GM18505 (cell line): ENCODE measurements at regions not wholly inside any gene's neighbourhood (a gene's known extent, or its start where the extent isn't known, plus 50 kb on each side); places are given as distances from the start of the nearest gene placed in this dataset.
"Not testable (repeated sequence)": the region's sequence is repeated elsewhere in the genome, so short reads cannot be mapped to it uniquely, and the experiment has no call there.

Source experiments
- ATAC-seq: cut with Tn5 transposase; IDR thresholded peaks from one replicate; pipeline ENCODE4 v1.9.1; 2021; ENCODE audit not compliant: unreplicated experiment
- POLR2A ChIP-seq: IDR thresholded peaks from 4 replicates; pipeline ENCODE4 v1.6.1; 2011; ENCODE audit warnings: borderline replicate concordance; ENCODE audit not compliant: insufficient read depth, insufficient read length; ENCODE audit errors: extremely low read depth

- TF ChIP-seq POLR2A, result no peak
Measured at GRCh38 chr5:106094839-106095238, 1575.9 kb downstream of the EFNA5 start.

GRCh38 chr5:106094204-106094607 lies 1576.5 kb downstream of the EFNA5 start:
- no peak for ATAC-seq
- TF ChIP-seq POLR2A, result no peak

More at GRCh38 chr5:106094839-106095238, 1575.9 kb downstream of the EFNA5 start:
- ATAC-seq, result no peak

- no peak for TF ChIP-seq POLR2A
- ATAC-seq, result no peak
Measured at GRCh38 chr5:106093134-106093533, 1577.6 kb downstream of the EFNA5 start.

GRCh38 chr5:106092455-106092854 lies 1578.3 kb downstream of the EFNA5 start:
- no peak for TF ChIP-seq POLR2A
- no peak for ATAC-seq

DNA sequence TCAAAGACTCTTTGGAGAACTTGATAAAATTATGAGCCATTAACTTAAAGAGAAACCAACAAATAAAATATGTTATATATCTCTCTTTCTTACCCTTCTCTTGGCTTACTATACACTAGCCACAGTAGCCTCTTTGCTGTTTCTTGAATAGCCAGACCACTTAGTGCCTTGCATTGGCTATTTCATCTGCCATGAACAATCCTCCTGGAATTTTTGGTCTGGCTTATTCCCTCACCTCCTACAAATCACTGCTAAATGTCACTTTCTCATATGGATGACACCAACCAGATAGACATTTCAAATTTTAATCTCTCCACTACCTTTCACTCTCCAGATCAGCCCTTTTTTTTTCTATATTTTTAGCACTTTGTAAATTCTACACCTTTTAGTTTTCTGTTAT lies 1581.7 kb downstream of the EFNA5 start:
- TF ChIP-seq POLR2A, result no peak
- no peak for ATAC-seq

GRCh38 chr5:106088462-106088861 lies 1582.3 kb downstream of the EFNA5 start:
- TF ChIP-seq POLR2A, result no peak
- no peak for ATAC-seq

GRCh38 chr5:106086352-106086751 lies 1584.4 kb downstream of the EFNA5 start:
- no peak for ATAC-seq
- TF ChIP-seq POLR2A, result no peak

GRCh38 chr5:106085556-106085955 lies 1585.2 kb downstream of the EFNA5 start:
- TF ChIP-seq POLR2A, result no peak
- ATAC-seq, result no peak

GRCh38 chr5:106085136-106085535 lies 1585.6 kb downstream of the EFNA5 start:
- ATAC-seq, result no peak
- no peak for TF ChIP-seq POLR2A

- no peak for TF ChIP-seq POLR2A
- no peak for ATAC-seq
Measured at GRCh38 chr5:106080535-106080934, 1590.2 kb downstream of the EFNA5 start.

GRCh38 chr5:106076655-106077054 lies 1594.1 kb downstream of the EFNA5 start:
- no peak for ATAC-seq
- no peak for TF ChIP-seq POLR2A

DNA sequence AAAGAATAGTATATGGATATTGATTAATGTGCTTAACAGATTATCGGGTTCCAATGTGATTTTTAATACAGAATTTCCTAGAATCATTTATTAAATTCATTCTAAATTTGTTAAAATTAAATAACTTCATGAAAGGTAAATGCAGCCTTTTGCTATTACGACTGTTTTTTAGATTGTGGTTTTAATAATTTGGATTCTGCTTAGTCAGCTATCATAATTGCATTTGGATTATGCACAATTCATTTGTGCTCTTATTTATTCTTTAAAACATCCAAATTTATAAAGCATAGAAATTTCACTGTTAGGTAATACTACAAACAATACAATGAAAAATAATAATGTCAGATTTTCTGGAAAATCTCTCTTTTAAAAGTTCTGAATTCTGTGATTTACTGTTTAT lies 1598.5 kb downstream of the EFNA5 start:
- ATAC-seq, result no peak
- no peak for TF ChIP-seq POLR2A

GRCh38 chr5:106047341-106047740 lies 1623.4 kb downstream of the EFNA5 start:
- TF ChIP-seq POLR2A, result no peak
- ATAC-seq, result no peak

- not testable (repeated sequence) for ATAC-seq
Measured at GRCh38 chr5:106032069-106032468, 1638.7 kb downstream of the EFNA5 start.

GRCh38 chr5:106028314-106028713 lies 1642.4 kb downstream of the EFNA5 start:
- TF ChIP-seq POLR2A, result no peak
- ATAC-seq, result no peak

- no peak for TF ChIP-seq POLR2A
- no peak for ATAC-seq
Measured at GRCh38 chr5:106020894-106021293, 1649.8 kb downstream of the EFNA5 start.

- ATAC-seq, result no peak
- no peak for TF ChIP-seq POLR2A
Measured at GRCh38 chr5:106019261-106019660, 1651.5 kb downstream of the EFNA5 start.
